H9 (cell line): ENCODE measurements at regions not wholly inside any gene's neighbourhood (a gene's known extent, or its start where the extent isn't known, plus 50 kb on each side); places are given as distances from the start of the nearest gene placed in this dataset.

Experiments
- DNase-seq: peaks from one replicate; pipeline ENCODE4 v3.0.0-alpha.2; 2017
- H2AFZ ChIP-seq: one replicate; pipeline ENCODE4 v1.6.1; 2013; ENCODE audit warnings: mild to moderate bottlenecking, low read length, control low read depth, moderate library complexity
- H2AK5ac ChIP-seq: 2 replicates; pipeline ENCODE4 v1.6.1; 2013; ENCODE audit warnings: low read length, control low read depth, mixed read lengths; ENCODE audit not compliant: insufficient read length
- H2BK120ac ChIP-seq: one replicate; pipeline ENCODE4 v1.6.1; 2013; ENCODE audit warnings: low read depth, mild to moderate bottlenecking, low read length, control low read depth, inconsistent platforms; ENCODE audit not compliant: poor library complexity, severe bottlenecking
- H2BK12ac ChIP-seq: 2 replicates; pipeline ENCODE4 v1.6.1; 2013; ENCODE audit warnings: low read length, control low read depth, mixed read lengths, low read depth; ENCODE audit not compliant: insufficient read length
- H2BK15ac ChIP-seq: 2 replicates; pipeline ENCODE4 v1.6.1; 2013; ENCODE audit warnings: low read depth, low read length, control low read depth
- H2BK20ac ChIP-seq: one replicate; pipeline ENCODE4 v1.6.1; 2013; ENCODE audit warnings: low read depth, mild to moderate bottlenecking, low read length, control low read depth, inconsistent platforms; ENCODE audit not compliant: poor library complexity, severe bottlenecking
- H2BK5ac ChIP-seq: 2 replicates; pipeline ENCODE4 v1.6.1; 2013; ENCODE audit warnings: low read length, control low read depth, mixed read lengths; ENCODE audit not compliant: insufficient read length
- H3K14ac ChIP-seq: 2 replicates; pipeline ENCODE4 v1.6.1; 2013; ENCODE audit warnings: low read length, control low read depth; ENCODE audit not compliant: insufficient read depth
- H3K18ac ChIP-seq: 2 replicates; pipeline ENCODE4 v1.6.1; 2013; ENCODE audit warnings: low read depth, mild to moderate bottlenecking, mixed read lengths, low read length, control low read depth; ENCODE audit not compliant: insufficient read length
- H3K23ac ChIP-seq: 2 replicates; pipeline ENCODE4 v1.6.1; 2013; ENCODE audit warnings: low read length, control low read depth, mixed read lengths, low read depth; ENCODE audit not compliant: insufficient read length
- H3K23me2 ChIP-seq: 2 replicates; pipeline ENCODE4 v1.6.1; 2013; ENCODE audit warnings: low read depth, mild to moderate bottlenecking, mixed read lengths, low read length, control low read depth; ENCODE audit not compliant: insufficient read length, poor library complexity, severe bottlenecking
- H3K27ac ChIP-seq: 2 replicates; pipeline ENCODE4 v1.5.1; 2013; ENCODE audit warnings: low read length, control low read depth, mixed read lengths, low read depth; ENCODE audit not compliant: insufficient read length
- H3K27me3 ChIP-seq: 2 replicates; pipeline ENCODE4 v1.6.1; 2013; ENCODE audit warnings: low read length, control low read depth, inconsistent platforms; ENCODE audit not compliant: insufficient read depth
- H3K4ac ChIP-seq: 2 replicates; pipeline ENCODE4 v1.6.1; 2013; ENCODE audit warnings: low read depth, mild to moderate bottlenecking, control low read depth, inconsistent platforms, low read length, moderate library complexity
- H3K4me1 ChIP-seq: 2 replicates; pipeline ENCODE4 v1.6.1; 2013; ENCODE audit warnings: low read length, control low read depth, inconsistent platforms; ENCODE audit not compliant: insufficient read depth
- H3K4me2 ChIP-seq: 2 replicates; pipeline ENCODE4 v1.6.1; 2013; ENCODE audit warnings: low read length, control low read depth, mixed read lengths; ENCODE audit not compliant: insufficient read length, insufficient read depth
- H3K56ac ChIP-seq: 2 replicates; pipeline ENCODE4 v1.6.1; 2013; ENCODE audit warnings: low read depth, mild to moderate bottlenecking, mixed read lengths, low read length, control low read depth; ENCODE audit not compliant: insufficient read length
- H3K79me1 ChIP-seq: 2 replicates; pipeline ENCODE4 v1.6.1; 2013; ENCODE audit warnings: low read depth, mild to moderate bottlenecking, moderate library complexity, low read length, control low read depth, inconsistent platforms; ENCODE audit not compliant: insufficient read depth, poor library complexity, severe bottlenecking
- H3K79me2 ChIP-seq: 2 replicates; pipeline ENCODE4 v1.6.1; 2013; ENCODE audit warnings: low read length, control low read depth, inconsistent platforms; ENCODE audit not compliant: insufficient read depth
- H3K9ac ChIP-seq: 2 replicates; pipeline ENCODE4 v1.6.1; 2013; ENCODE audit warnings: low read length, control low read depth, mixed read lengths; ENCODE audit not compliant: insufficient read length; ENCODE audit errors: extremely low read depth
- H3K9me3 ChIP-seq: one replicate; pipeline ENCODE4 v1.6.1; 2013; ENCODE audit warnings: low read depth, low read length, inconsistent platforms; ENCODE audit not compliant: control insufficient read depth
- H3T11ph ChIP-seq: one replicate; pipeline ENCODE4 v1.6.1; 2013; ENCODE audit warnings: mild to moderate bottlenecking, low read length, control low read depth, inconsistent platforms
- H4K20me1 ChIP-seq: one replicate; pipeline ENCODE4 v1.6.1; 2013; ENCODE audit not compliant: control insufficient read depth, insufficient read length, insufficient read depth
- H4K5ac ChIP-seq: 2 replicates; pipeline ENCODE4 v1.6.1; 2013; ENCODE audit warnings: low read depth, mild to moderate bottlenecking, mixed read lengths, low read length, control low read depth; ENCODE audit not compliant: insufficient read length
- H4K8ac ChIP-seq: replicated peaks from 2 replicates; pipeline ENCODE4 v1.6.1; 2013; ENCODE audit warnings: low read length, control low read depth, mixed read lengths, low read depth; ENCODE audit not compliant: insufficient read length
- H4K91ac ChIP-seq: 2 replicates; pipeline ENCODE4 v1.6.1; 2013; ENCODE audit warnings: low read depth, mild to moderate bottlenecking, moderate library complexity, mixed read lengths, low read length, control low read depth; ENCODE audit not compliant: insufficient read length
- H3K27ac Mint-ChIP-seq, 3 experiments: 2 replicates in 2 of 3; 3 replicates in 1 of 3; pipeline ENCODE4 v1.8.0; 2020 to 2021; ENCODE audit warnings: mixed read lengths in 3 of 3, mild to moderate bottlenecking in 1 of 3, moderate library complexity in 1 of 3
- H3K27me3 Mint-ChIP-seq: 2 replicates; pipeline ENCODE4 v1.8.0; 2021; ENCODE audit warnings: low read depth, mild to moderate bottlenecking, moderate library complexity, mixed read lengths
- H3K36me3 Mint-ChIP-seq, 3 experiments: 2 replicates in 2 of 3; 3 replicates in 1 of 3; pipeline ENCODE4 v1.8.0; 2020 to 2021; ENCODE audit warnings: low read depth in 3 of 3, mixed read lengths in 3 of 3; ENCODE audit not compliant: insufficient read depth in 1 of 3
- H3K4me1 Mint-ChIP-seq, 2 experiments: 2 replicates each; pipeline ENCODE4 v1.8.0; 2020; ENCODE audit warnings: mixed read lengths in 2 of 2
- H3K4me3 Mint-ChIP-seq, 2 experiments: 2 replicates in 1 of 2; 3 replicates in 1 of 2; pipeline ENCODE4 v1.8.0; 2020 to 2021; ENCODE audit warnings: mild to moderate bottlenecking in 2 of 2, mixed read lengths in 2 of 2, moderate library complexity in 1 of 2
- H3K9me3 Mint-ChIP-seq, 2 experiments: 2 replicates in 1 of 2; 3 replicates in 1 of 2; pipeline ENCODE4 v1.8.0; 2020; ENCODE audit warnings: mild to moderate bottlenecking in 2 of 2, mixed read lengths in 2 of 2, moderate library complexity in 1 of 2
- WGBS: extraction: QIAGEN DNeasy Blood & Tissue Kit; methylation state at CpG from one replicate; pipeline ENCODE4 v1.1.7; 2013; ENCODE audit warnings: missing lambda C conversion rate, low lambda C conversion rate, mixed read lengths; ENCODE audit not compliant: insufficient read length; ENCODE audit errors: extremely low coverage; 5-methylcytosine and 5-hydroxymethylcytosine counted together
- TF ChIP-seq, protein P1 (sequence below): fragments of 200-600 bp; sonication (generic); conservative IDR thresholded peaks from 3 replicates; pipeline ENCODE4 v1.8.0; 2021; ENCODE audit warnings: antibody characterized with exemption, mild to moderate bottlenecking

DNA sequence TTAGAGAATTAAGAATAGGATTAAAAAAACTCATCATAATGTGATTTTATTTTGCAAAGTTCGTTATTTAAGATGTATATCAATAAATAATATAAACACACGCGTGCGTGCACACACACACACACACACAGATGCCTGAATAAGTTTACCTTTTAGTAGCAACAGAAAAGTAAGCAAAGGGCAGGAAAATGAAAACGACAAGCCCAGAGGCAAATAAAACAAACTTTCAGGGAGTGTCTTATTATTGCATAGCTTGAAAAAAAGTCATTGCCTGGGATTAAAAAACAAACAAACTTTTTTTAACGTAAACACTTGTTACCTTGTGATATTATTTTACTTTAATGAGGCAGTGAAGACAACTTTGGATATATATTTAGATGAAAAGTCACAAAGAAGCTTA lies 226.4 kb downstream of the BAMBI start:
- H2AFZ ChIP-seq = no peak overlapping the region
- H3K9me3 ChIP-seq = peaks cover 6% of the 10 kb centered on the region
- H3K23me2 ChIP-seq = no peaks in the 10 kb centered on the region
- no peak overlapping the region for H3K14ac ChIP-seq
- no peak overlapping the region for H3K23ac ChIP-seq
- H2BK12ac ChIP-seq = no peak overlapping the region
- H2BK5ac ChIP-seq = no peak overlapping the region
- Mint-ChIP-seq H3K36me3 (peaks cover 7 to 13% (median 8%) of the 10 kb centered on the region in 3 experiments; a peak in 3 of 7 replicates), H3K4me3 (no peak overlapping the region), H3K27me3 (peaks cover 1% of the 10 kb centered on the region), H3K9me3 (peaks cover 9 to 11% of the 10 kb centered on the region in 2 experiments), H3K4me1 (no peaks in the 10 kb centered on the region; a peak in 1 of 4 replicates), H3K27ac (no peak overlapping the region)
- H2BK120ac ChIP-seq = no peak overlapping the region
- no peak for DNase-seq
- H3K27me3 ChIP-seq = no peaks in the 10 kb centered on the region
- H2AK5ac ChIP-seq = no peak overlapping the region
- H3K4ac ChIP-seq = no peak overlapping the region
- no peak overlapping the region for H3K56ac ChIP-seq
- no peaks in the 10 kb centered on the region for H3K79me2 ChIP-seq
- H4K5ac ChIP-seq = no peak overlapping the region
- H4K20me1 ChIP-seq = no peaks in the 10 kb centered on the region
- no peak overlapping the region for H3K9ac ChIP-seq
- H4K8ac ChIP-seq = no peak overlapping the region
- no peak overlapping the region for H4K91ac ChIP-seq
- H3K4me2 ChIP-seq = no peak overlapping the region
- no peak overlapping the region for H2BK15ac ChIP-seq
- no peak overlapping the region for H2BK20ac ChIP-seq
- WGBS = no CpG with 5 or more reads among the region's 6 CpGs
- H3K27ac ChIP-seq = no peak overlapping the region
- H3K79me1 ChIP-seq = no peaks in the 10 kb centered on the region
- no peak overlapping the region for H3T11ph ChIP-seq
- TF ChIP-seq, protein P1, sequence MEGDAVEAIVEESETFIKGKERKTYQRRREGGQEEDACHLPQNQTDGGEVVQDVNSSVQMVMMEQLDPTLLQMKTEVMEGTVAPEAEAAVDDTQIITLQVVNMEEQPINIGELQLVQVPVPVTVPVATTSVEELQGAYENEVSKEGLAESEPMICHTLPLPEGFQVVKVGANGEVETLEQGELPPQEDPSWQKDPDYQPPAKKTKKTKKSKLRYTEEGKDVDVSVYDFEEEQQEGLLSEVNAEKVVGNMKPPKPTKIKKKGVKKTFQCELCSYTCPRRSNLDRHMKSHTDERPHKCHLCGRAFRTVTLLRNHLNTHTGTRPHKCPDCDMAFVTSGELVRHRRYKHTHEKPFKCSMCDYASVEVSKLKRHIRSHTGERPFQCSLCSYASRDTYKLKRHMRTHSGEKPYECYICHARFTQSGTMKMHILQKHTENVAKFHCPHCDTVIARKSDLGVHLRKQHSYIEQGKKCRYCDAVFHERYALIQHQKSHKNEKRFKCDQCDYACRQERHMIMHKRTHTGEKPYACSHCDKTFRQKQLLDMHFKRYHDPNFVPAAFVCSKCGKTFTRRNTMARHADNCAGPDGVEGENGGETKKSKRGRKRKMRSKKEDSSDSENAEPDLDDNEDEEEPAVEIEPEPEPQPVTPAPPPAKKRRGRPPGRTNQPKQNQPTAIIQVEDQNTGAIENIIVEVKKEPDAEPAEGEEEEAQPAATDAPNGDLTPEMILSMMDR = no peak
- no peaks in the 10 kb centered on the region for H3K4me1 ChIP-seq
- H3K18ac ChIP-seq = no peak overlapping the region
